GM19239 (cell line): ENCODE measurements at regions not wholly inside any gene's neighbourhood (a gene's known extent, or its start where the extent isn't known, plus 50 kb on each side); places are given as distances from the start of the nearest gene placed in this dataset.
A peak's percentile ranks its signal among the peaks of the same experiment; 100 is the strongest.

ENCODE experiments used
- DNase-seq: peaks from one replicate; pipeline ENCODE4 v3.0.0; 2011; ENCODE audit warnings: low spot score; ENCODE audit not compliant: insufficient read length
- FAIRE-seq: peaks from 2 replicates; lab custom pipeline; 2011; peaks lifted over from hg19 to GRCh38; lab: Jason Lieb, UNC

- FAIRE-seq: peak; percentile 92
- no peak for DNase-seq
Measured at GRCh38 chrX:40175511-40176350, 78.0 kb upstream of the BCOR start.

DNA sequence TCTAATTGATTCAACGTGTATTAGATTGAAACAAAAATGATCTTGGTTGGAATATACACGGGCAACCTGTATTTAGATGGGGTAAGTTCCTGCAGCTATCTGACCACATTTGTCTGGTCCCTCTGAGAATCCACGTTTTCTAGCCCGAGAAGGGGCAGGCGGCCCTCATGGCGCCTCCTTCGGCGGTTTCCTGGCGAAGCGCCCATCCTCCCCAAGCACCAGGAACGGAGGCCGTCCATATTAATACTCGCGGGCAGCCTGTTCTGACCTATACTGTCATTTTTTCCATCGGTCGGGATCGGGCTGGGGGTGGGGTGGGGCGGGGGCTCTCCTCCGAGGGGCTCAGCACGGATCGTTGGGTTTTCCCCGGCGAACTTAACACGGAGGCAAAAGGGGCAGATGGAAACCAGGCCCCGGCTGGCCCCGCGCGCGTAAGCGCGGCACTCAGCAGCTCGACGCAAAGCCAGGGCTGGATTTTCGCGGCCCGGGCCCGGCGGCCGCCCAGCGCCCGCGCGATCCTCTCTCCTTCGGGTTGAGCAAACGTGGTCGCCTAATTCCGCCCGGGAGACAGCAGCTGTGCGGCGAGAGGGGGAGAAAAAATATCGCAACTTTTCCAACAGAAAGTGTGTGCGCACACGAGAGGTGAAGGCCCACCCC lies 77.2 kb upstream of the BCOR start:
- FAIRE-seq (peak; percentile 63), DNase-seq (no peak)

DNA sequence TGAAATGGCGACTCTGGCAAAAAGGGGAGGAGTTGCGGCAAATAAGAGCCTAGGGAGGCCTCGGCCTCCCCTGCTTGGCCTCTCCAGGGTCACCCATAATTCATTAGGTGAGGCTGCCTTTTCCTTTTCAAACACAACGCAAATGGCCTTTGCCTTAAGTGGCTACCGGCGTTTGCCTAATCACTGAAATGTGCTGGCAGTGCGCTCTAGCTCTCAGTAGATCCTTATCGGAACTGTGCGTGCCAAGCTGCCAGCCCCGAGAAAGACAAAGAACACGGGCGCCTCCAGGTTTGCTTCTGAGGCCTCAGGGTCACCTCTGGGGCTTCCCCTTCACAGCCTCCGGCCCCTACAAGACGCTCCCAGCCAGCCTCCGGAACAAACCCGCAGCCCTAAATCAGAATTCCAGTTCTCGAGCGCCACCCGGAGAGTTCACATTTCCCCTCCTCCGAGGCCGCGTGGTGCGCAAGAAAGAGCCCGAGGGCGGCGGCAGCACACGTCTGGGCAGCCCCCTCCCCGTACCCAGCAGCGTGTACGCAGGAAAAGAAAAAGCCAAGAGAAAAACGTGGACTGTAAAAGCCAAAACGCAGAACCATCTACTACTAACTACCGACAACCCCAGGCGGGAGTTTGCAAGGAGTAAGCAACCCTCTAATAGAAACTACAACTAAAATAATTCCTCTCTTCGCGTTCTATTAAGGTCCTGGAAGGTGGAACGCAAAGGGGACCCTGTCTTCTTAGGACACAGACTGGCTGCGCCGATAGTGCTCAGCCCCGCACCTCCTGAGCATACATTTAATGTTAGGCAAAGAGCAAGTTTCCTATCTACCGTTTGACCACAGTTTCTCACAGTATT lies 76.5 kb upstream of the BCOR start:
- FAIRE-seq (peak; percentile 85), DNase-seq (no peak)

DNA sequence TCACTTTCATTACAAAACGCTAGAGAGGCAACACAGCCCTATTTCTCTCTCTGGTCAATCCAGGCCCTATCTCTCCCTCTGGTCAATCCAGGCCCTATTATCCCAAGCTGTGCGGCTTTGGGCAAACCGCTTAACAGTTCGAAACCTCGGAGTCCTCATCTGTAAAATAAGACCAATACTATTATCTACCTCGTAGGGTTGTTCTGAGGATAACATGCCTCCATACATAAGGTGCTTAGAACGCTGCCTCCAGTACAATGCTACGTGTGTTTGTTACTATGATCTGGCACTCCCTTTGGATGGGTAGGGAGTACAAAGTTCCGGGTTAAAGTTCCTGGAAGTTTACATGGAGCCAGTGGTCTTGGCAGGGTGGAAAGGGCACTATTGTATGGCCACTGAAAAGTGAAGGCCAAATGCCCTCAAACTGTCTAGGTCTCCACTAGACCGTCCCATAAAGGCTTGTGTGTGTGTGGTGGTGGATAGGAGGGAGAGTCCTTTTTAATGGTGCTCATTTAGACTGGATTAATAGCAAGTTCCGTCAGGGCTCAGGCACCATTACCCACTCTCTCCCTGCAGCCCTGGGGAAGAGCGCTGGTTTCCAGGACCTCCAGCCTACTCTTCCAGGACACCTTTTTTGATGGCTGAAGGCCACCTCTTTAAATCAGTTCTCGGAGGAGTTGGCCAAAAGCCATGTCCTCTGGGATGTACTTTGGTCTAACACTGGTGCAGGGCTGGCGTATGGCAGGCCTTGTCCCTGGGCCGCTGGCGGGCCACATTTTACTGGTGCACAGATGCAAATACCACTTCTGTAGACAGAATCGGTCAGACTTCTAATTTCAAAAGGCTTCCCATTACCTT lies 75.6 kb upstream of the BCOR start:
- FAIRE-seq (peak; percentile 21), DNase-seq (no peak)

DNA sequence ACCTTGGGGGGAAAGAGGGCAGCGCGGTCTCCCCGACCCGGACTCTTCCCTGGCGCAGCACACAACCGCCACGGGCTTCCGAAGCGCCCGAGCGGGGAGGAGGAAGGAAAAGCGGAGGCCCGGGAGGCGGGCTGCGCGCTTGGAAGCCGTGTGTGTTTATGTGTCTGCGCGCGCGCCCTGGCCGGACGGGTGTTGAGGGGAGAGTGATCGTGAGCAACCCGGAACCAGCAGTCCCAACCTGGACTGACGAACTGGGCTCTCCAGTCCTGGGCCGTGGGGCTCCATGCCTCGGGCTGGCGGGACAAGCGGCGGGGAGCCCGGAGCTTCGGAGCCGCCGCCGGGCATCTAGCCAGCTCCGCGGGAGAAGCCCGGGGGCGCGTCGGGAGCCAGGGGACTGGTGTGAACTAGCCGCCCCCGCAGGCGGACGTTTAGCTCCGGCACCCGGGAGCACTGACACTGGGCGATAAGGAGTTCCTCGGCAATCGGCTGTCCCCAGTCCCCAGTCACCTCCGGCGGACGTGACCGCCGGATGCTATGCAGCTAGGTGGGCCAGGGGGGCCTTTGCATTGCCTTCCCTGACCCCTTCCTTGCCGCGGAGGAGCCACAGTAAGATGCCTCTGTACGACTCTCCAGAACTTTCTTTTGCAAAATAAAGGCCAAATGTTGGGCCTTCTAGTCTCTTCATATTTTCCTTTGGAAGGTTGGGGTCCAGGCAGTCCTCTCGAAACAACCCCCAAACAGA lies 74.8 kb upstream of the BCOR start:
- FAIRE-seq (no peak), DNase-seq (no peak)

DNA sequence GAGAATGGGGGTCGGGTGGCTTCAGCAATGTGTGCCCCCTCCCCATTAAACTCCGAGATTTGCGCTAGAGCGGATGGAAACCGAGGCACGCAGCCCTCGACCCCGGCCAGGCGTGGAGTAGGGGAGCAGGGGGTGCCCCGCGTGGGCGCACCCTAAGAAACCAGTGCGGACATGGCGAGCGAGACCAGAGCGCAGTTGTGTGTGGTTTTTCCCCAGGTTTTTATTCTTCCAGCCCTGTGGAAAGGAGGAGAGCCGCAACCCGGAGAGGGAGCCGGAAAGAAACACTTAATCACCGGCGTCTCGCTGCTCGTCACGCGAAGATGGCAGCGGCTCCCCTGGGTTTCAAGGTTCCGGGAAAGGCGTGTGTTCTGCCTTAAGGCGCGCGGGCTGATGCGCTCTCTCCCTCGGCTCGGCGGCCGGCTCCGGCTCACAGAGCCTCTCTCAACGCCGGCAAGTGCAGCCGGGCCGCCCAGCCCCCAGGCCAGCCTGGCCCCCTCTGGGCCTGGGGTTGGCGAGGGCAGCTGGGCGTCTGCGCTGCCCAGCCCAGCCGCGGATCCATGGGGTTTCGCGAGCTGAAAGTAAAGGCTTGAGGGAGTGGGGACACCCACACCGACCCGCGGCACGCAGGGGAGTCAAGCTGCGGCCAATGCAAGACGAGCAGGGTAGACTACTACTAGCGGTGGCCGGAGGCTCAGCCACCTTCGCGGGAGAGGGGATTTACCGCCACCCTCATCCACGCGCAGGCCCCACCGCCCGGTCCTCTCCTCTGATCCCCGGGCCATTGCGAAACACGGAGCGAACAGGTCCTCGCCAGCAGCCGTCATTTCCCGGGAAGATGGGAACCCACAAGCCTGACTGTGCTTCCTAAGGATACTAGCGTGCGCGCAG lies 74.0 kb upstream of the BCOR start:
- FAIRE-seq: peak; percentile 28
- no peak for DNase-seq

DNA sequence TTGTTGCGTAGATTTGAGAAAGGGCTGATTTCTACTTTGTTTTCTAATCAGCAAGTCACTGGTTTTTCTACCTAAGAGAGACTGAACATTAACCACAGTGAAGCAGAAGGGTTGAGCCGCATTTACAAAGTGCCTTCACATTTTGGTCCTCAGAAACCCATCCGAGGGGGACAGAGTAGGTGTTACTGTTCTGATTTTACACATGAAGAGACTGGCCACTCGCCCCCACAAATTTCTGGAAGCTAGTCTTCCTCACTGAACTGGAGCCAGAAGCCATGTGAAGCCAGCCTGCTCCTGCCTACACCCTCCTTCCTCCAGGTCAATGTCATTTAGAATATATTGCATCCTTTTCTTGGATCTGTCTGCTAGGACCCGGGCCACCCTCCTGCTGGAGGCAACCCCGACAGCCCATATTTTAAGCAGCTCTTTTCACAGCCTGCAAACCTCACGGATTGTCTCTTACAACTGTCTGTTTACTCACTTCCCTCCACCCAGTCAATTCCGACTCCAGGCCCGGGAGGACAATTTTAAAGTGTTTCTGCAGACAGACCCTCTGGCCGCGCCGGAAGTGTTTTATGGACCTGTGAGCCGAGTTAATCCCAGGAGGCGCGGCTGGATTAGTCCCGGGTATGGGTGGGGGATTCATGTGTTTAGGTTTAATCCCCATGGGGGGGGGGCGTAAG lies 73.2 kb upstream of the BCOR start:
- FAIRE-seq (peak; percentile 53), DNase-seq (no peak)

DNA sequence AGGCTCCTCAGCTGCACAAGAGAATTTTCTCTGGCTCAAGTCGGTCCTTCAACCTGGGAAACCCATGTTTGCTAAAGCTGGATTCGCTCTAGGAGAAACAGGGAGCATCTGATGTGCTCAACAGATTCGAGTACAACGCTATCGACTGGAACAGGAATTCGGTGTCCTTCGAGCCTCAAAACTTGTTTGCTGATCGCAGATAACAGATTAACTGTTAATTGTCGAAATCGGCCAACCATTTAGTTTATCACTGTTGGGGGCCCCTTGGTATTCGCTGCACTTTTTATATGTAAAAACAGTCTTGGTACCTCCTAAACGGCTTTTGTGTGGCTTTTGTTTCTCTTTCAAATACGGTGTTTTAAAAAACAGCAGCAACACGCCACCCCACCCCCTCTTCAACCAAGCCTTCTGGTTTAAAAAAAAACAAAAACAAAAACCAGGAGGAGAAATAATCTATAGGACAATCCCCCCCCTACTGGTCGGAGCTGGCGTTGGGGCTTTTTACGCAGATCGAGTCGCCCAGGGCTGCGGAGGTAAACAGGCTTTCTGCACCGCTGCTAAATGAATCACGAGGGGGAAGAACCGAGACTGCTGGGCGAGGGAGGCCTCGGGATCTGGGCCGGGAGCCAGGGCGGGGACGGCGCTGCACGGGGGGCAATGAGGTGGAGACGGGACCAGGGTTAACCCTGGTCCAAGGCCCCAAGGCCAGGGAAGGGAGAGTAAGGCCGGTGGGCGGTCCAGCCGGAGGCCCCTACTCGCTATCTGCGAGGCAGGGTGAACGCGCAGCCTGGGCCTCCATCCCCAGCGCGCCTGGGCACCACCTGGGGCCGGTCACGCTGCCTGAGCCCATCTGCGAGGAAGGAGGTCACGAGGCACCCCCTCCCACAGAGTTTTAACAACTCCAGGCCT lies 71.7 kb upstream of the BCOR start:
- DNase-seq (no peak), FAIRE-seq (peak; percentile 98)

DNA sequence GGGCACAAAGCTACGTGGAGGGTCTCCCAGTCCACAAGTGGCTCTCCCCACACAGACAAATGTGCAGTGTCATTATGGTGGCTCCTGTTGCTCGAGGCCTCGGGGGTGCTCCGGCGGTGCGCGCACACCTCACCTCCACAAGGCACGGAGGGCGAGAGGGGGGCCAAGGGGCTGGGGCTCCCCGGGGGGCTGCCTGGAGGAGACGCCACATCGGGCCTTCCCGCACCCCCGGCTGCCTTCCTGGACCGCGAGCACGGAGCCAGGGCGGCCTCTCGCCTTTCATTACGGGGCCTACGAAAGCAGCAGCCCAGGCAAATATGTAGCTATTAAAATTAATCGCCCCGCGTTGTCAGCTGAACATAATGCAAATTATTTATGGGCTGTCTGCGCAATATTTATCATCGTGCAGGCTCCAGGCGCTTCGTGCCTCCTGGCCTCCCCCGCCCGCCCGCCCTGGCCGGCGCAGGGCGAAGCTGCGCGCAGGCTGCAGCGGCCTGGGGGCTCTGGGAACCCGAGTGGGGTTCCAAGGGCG lies 70.8 kb upstream of the BCOR start:
- DNase-seq (no peak), FAIRE-seq (no peak)

DNA sequence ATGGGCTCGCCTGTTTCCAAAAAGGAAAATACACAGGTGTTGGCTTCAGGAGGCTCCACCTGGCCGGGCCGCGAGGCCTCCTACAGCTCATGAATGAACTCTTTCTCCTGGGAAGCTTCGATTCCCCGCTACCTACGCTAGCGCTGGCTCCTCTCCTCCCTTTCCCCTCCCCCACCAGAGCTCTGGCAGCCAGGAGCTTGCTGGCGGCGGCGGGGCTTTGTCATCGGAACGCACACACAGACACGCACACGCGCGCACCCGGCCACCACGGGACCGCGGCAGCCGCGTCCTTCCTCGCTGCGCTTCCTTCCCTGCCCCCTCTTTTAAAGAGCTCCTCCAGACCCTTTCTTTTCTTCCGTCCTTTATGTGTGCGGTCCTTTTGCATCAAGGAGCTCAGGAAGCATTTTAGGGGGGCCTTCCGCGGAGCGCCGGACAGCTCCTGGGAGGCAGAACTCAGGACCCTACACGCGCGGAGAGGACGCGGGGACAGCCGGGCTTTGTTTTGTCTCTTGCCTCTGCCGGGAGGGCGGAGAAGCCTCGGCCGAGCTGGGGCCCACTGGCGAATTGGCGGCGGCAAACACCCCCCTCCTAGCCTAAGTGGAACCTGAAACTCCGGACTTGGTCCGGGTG lies 70.2 kb upstream of the BCOR start:
- DNase-seq (no peak), FAIRE-seq (no peak)

DNA sequence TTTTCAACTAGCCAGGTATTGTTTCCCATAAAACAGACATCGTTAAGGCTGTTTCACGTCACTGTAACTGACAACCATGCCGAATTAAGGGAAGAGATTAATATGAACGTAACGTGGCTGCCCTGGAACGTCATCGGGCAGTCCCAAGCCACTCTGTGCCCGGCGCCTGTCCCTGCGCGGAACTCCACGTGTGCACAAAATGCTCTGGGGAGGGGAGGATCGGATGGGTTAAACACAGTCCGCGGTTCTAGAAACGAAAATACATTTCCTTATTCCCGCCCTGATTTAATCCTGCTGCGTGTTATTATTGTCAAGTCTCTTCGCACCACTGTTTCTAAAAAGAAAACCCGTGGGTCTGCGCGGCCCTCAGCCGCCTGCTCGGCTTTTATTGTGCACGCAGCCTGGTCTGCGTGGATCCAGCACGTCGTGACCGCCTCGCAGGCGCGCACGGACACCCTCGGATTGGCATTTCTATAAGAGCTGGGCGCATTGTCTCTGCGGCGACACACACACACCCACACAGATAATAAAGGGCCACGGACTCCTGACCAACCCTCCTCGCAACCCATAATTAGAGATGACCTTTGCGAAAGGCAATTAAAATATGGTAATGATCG lies 69.6 kb upstream of the BCOR start:
- DNase-seq (no peak), FAIRE-seq (peak; percentile 35)

DNA sequence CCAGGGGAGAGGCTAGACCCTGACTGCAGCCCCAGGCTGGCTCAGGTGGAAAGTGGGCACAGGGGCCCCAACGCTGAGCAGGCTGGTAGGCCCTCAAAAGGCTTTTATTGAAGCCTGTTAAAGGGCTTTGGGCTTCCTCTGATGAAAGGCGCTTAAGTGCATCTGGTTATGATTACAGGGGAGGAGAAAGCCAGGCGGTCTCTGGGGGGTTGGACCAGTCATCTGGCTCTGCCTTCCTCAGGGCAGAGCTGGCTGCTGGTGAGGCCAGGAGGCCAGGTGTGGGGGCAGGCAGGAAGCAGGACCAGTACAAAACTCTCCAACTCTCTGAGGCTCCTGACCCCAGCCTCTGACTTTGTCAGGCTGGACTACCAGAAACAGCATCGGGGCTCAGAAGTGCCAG lies 68.8 kb upstream of the BCOR start:
- DNase-seq: no peak

DNA sequence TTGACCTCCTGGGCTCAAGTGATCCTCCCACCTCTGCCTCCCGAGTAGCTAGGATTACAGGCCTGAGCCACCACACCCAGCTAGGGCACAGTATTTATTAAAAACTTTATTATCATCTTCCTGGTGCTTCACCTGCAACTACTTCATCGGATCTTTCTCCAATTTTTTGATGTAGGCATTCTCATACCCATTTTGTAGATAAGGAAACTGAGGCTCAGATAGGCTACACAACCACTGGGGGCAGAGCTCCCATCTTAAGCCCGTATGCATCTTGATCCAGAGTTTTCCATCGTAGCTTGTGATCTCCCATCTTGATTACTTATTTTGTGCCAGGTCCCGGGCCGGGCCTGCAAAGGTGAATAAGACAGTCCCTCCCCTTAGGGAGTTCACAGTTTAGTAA lies 68.1 kb upstream of the BCOR start:
- FAIRE-seq (no peak), DNase-seq (no peak)

More for the DNA sequence above, 68.8 kb upstream of the BCOR start:
- no peak for FAIRE-seq

DNA sequence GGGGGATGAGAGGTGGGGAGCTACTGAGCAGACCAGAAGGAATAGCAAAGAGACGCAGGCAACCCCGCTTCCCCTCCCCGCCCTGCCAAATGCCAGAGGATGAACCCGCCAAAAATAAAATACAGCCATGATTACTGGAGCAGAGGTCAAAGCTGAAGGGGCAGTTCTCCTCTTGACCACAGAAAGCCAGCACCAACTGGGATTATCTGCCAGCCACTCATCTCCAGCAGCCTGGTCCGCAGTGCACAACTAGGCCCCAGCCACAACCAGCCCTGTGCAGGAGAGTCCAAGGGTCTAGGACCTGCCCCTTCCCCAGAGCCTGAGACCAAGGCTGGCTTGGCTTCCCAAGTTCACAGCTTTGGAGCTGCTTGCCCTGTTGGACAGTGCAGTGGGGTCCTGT lies 67.4 kb upstream of the BCOR start:
- no peak for FAIRE-seq

GRCh38 chrX:40164751-40165150 lies 67.0 kb upstream of the BCOR start:
- no peak for FAIRE-seq

More for the DNA sequence above, 67.4 kb upstream of the BCOR start:
- no peak for DNase-seq

More at GRCh38 chrX:40164751-40165150, 67.0 kb upstream of the BCOR start:
- no peak for DNase-seq
